Neutrophil (primary cell): ENCODE measurements at regions not wholly inside any gene's neighbourhood (a gene's known extent, or its start where the extent isn't known, plus 50 kb on each side); places are given as distances from the start of the nearest gene placed in this dataset.

Experiments used
- H3K27ac ChIP-seq: fragments of 200-600 bp; sonication (generic); 2 replicates; pipeline ENCODE4 v1.5.1; 2016; ENCODE audit warnings: mild to moderate bottlenecking, moderate library complexity
- H3K27me3 ChIP-seq: fragments of 200-600 bp; sonication (generic); 2 replicates; pipeline ENCODE4 v1.6.0; 2016; ENCODE audit warnings: mild to moderate bottlenecking
- H3K36me3 ChIP-seq: fragments of 200-600 bp; sonication (generic); 2 replicates; pipeline ENCODE4 v1.5.1; 2017
- H3K4me1 ChIP-seq, 2 experiments: fragments of 200-600 bp in 1 of 2; sonication (generic) in 1 of 2; 1 replicate in 1 of 2; 2 replicates in 1 of 2; pipeline versions ENCODE4 v1.5.1 to v1.6.1; 2013 to 2016; ENCODE audit warnings: low read depth in 1 of 2, low read length in 1 of 2, mild to moderate bottlenecking in 1 of 2, moderate library complexity in 1 of 2; ENCODE audit not compliant: control insufficient read depth in 1 of 2, insufficient read depth in 1 of 2
- H3K4me3 ChIP-seq, 2 experiments: fragments of 200-600 bp in 1 of 2; sonication (generic) in 1 of 2; 1 replicate in 1 of 2; 2 replicates in 1 of 2; pipeline ENCODE4 v1.5.1; 2013 to 2016; ENCODE audit warnings: low read depth in 1 of 2, low read length in 1 of 2, mild to moderate bottlenecking in 1 of 2, moderate library complexity in 1 of 2
- H3K9me3 ChIP-seq: fragments of 200-600 bp; sonication (generic); 2 replicates; pipeline ENCODE4 v1.5.1; 2016
- TF ChIP-seq, protein P1 (sequence below): fragments of 200-600 bp; sonication (generic); IDR thresholded peaks from 2 replicates; pipeline ENCODE4 v1.5.1; 2016; ENCODE audit warnings: antibody characterized with exemption

DNA sequence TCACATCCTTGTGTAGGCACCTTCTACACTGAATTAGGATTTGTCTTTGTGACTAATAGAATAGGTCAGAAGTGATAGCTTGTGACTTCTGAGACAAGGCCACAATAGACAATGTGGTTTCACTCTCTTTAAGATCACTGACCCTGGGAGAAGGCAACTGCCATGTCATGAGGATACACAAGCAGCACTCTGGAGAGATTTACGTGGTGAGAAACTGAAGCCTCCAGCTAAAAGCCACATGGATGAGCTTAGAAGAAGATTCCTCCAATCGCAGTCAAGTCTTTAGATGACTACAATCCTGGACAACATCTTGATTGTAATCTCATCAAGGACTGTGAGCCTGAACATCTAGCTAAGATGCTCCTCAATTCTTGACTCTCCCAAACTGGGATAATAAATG is 206.6 kb downstream of the ESM1 start:
- Histone ChIP-seq H3K27me3 (no peaks in the 10 kb centered on the region), H3K27ac (no peak overlapping the region), H3K36me3 (no peaks in the 10 kb centered on the region), H3K9me3 (no peaks in the 10 kb centered on the region), H3K4me3 (no peak overlapping the region), H3K4me1 (no peaks in the 10 kb centered on the region)
- TF ChIP-seq, protein P1, sequence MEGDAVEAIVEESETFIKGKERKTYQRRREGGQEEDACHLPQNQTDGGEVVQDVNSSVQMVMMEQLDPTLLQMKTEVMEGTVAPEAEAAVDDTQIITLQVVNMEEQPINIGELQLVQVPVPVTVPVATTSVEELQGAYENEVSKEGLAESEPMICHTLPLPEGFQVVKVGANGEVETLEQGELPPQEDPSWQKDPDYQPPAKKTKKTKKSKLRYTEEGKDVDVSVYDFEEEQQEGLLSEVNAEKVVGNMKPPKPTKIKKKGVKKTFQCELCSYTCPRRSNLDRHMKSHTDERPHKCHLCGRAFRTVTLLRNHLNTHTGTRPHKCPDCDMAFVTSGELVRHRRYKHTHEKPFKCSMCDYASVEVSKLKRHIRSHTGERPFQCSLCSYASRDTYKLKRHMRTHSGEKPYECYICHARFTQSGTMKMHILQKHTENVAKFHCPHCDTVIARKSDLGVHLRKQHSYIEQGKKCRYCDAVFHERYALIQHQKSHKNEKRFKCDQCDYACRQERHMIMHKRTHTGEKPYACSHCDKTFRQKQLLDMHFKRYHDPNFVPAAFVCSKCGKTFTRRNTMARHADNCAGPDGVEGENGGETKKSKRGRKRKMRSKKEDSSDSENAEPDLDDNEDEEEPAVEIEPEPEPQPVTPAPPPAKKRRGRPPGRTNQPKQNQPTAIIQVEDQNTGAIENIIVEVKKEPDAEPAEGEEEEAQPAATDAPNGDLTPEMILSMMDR, result no peak

GRCh38 chr5:54775645-54776044 is 209.7 kb downstream of the ESM1 start:
- Histone ChIP-seq H3K36me3 (no peaks in the 10 kb centered on the region), H3K27ac (no peak overlapping the region), H3K4me3 (no peak overlapping the region), H3K4me1 (no peaks in the 10 kb centered on the region), H3K9me3 (no peaks in the 10 kb centered on the region), H3K27me3 (no peaks in the 10 kb centered on the region)
- TF ChIP-seq, protein P1, result no peak

DNA sequence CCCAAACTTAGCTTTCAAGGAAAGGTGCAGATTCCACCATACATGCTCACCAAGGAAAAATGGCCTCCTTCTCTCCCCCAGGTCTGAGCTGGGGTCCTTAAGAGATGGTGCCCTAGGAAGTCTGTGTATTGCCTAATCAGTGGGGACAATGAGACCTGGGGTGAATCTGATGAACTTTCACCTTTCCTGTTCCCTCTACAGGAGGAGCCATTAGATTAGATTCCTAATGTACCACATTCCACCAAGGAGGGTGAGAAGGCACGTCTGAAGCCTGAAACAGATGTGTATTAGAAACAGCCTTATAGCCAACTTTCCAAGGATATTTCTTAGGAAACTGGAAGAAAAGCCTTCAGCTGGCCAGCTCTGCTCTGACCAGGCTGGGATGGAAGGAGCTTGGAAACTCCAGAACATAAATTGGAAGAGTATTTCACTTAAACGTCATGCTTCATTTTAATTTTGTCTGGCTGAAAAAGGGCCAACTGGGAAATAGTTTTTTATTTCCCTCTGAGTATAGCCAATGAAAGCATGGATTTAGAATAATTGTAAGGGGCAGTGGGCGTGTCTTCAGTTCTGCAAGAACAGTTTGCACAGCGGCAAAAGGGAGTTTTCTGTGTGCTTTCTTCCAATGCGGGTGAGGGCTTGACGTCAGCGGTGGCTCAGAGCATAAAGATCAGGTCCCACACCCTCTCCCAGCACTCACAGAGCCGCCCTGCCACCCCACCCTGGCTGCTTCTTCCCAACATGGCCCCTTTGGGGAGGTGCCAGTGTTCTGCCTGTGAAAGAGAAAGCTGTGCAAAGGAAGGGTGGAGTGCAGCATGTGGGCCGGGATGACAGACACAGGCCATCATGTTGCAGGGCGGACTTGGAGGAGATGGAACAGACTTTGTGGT is 210.9 kb downstream of the ESM1 start:
- Histone ChIP-seq H3K27me3 (no peaks in the 10 kb centered on the region), H3K9me3 (no peaks in the 10 kb centered on the region), H3K27ac (no peak overlapping the region), H3K4me3 (no peak overlapping the region), H3K36me3 (no peaks in the 10 kb centered on the region), H3K4me1 (no peaks in the 10 kb centered on the region)
- TF ChIP-seq, protein P1, result no peak

- H3K9me3 ChIP-seq, result no peaks in the 10 kb centered on the region
- H3K27me3 ChIP-seq, result no peaks in the 10 kb centered on the region
- H3K4me3 ChIP-seq, result no peak overlapping the region
- H3K4me1 ChIP-seq, result no peaks in the 10 kb centered on the region
- H3K36me3 ChIP-seq, result no peaks in the 10 kb centered on the region
- H3K27ac ChIP-seq, result no peak overlapping the region
- TF ChIP-seq, protein P1, result no peak
These were observed 212.7 kb downstream of the ESM1 start for GRCh38 chr5:54772684-54773083.

GRCh38 chr5:54772231-54772630 is 213.2 kb downstream of the ESM1 start:
- Histone ChIP-seq H3K36me3 (no peaks in the 10 kb centered on the region), H3K27ac (no peak overlapping the region), H3K4me3 (no peak overlapping the region), H3K4me1 (no peaks in the 10 kb centered on the region), H3K27me3 (no peaks in the 10 kb centered on the region), H3K9me3 (no peaks in the 10 kb centered on the region)
- TF ChIP-seq, protein P1, result no peak
